ENCODE measurements at regions not wholly inside any gene's neighbourhood (a gene's known extent, or its start where the extent isn't known, plus 50 kb on each side); places are given as distances from the start of the nearest gene placed in this dataset.
"Not testable (repeated sequence)": the region's sequence is repeated elsewhere in the genome, so short reads cannot be mapped to it uniquely, and the experiment has no call there.

DNA sequence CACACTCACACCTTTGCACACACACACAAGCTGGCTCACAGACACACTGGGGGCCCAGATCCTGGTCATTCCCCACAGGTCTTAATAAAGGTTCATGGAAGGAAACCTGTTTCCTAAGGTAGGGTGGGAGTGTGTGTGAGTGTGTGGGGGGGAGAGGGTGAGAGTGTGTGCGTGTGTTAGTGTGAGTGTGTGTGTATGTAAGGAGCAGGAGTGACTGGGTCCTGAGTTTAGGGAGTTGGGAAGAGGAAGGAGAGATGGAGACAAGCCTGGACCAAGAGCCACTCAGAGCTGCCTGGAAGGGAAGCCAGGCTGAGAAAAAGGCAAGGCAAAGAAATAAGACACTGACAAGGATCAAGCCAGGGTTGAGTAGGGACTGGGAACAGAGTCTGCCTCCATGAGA is 129.2 kb downstream of the POTEM start:
- H3K4me1 ChIP-seq; in situ Hi-C loops (cut with MboI; ENCODE audit: low sequenced_read_pairs in 4 of 4); H3K27ac ChIP-seq; intact Hi-C loops (cut with DNase I; ENCODE audit: low total_unique reads); H3K9me3 ChIP-seq; H3K36me3 ChIP-seq; ATAC-seq; H3K4me3 ChIP-seq; DNase-seq; H3K27me3 ChIP-seq: not testable (repeated sequence)

GRCh38 chr14:19096876-19097275 is 129.6 kb downstream of the POTEM start:
- H3K9me3 ChIP-seq; ATAC-seq; H3K27me3 ChIP-seq; H3K4me1 ChIP-seq; intact Hi-C loops (cut with DNase I; ENCODE audit: low total_unique reads); H3K36me3 ChIP-seq; H3K4me3 ChIP-seq; in situ Hi-C loops (cut with MboI; ENCODE audit: low sequenced_read_pairs in 4 of 4); H3K27ac ChIP-seq: not testable (repeated sequence)
- peak in 1 of 2 donors; percentile 1 for DNase-seq

GRCh38 chr14:19097306-19097705 is 130.1 kb downstream of the POTEM start:
- H3K4me1 ChIP-seq; ATAC-seq; H3K27ac ChIP-seq; in situ Hi-C loops (cut with MboI; ENCODE audit: low sequenced_read_pairs in 4 of 4); H3K27me3 ChIP-seq; H3K4me3 ChIP-seq; H3K9me3 ChIP-seq; intact Hi-C loops (cut with DNase I; ENCODE audit: low total_unique reads); H3K36me3 ChIP-seq: not testable (repeated sequence)
- peak in 1 of 2 donors; percentile 1 for DNase-seq

GRCh38 chr14:19097750-19098149 is 130.5 kb downstream of the POTEM start:
- intact Hi-C loops (cut with DNase I; ENCODE audit: low total_unique reads); DNase-seq; H3K36me3 ChIP-seq; H3K4me1 ChIP-seq; H3K27ac ChIP-seq; H3K27me3 ChIP-seq; in situ Hi-C loops (cut with MboI; ENCODE audit: low sequenced_read_pairs in 4 of 4); H3K9me3 ChIP-seq; H3K4me3 ChIP-seq; ATAC-seq: not testable (repeated sequence)

- H3K4me3 ChIP-seq; ATAC-seq; H3K9me3 ChIP-seq; H3K4me1 ChIP-seq; intact Hi-C loops (cut with DNase I; ENCODE audit: low total_unique reads); H3K27ac ChIP-seq; H3K36me3 ChIP-seq; in situ Hi-C loops (cut with MboI; ENCODE audit: low sequenced_read_pairs in 4 of 4); DNase-seq; H3K27me3 ChIP-seq: not testable (repeated sequence)
These were observed 131.0 kb downstream of the POTEM start for GRCh38 chr14:19098230-19098629.

GRCh38 chr14:19098732-19099131 is 131.5 kb downstream of the POTEM start:
- DNase-seq: peak in 1 of 2 donors; percentile 1
- H3K4me3 ChIP-seq; ATAC-seq; H3K9me3 ChIP-seq; intact Hi-C loops (cut with DNase I; ENCODE audit: low total_unique reads); H3K4me1 ChIP-seq; H3K36me3 ChIP-seq; H3K27me3 ChIP-seq; H3K27ac ChIP-seq; in situ Hi-C loops (cut with MboI; ENCODE audit: low sequenced_read_pairs in 4 of 4): not testable (repeated sequence)

DNA sequence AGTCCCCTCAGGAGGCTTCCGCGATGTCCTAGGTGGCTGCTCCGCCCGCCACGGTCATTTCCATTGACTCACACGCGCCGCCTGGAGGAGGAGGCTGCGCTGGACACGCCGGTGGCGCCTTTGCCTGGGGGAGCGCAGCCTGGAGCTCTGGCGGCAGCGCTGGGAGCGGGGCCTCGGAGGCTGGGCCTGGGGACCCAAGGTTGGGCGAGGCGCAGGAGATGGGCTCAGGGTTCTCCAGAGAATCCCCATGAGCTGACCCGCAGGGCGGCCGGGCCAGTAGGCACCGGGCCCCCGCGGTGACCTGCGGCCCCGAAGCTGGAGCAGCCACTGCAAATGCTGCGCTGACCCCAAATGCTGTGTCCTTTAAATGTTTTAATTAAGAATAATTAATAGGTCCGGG is 132.1 kb downstream of the POTEM start:
- ATAC-seq; H3K9me3 ChIP-seq; intact Hi-C loops (cut with DNase I; ENCODE audit: low total_unique reads): not testable (repeated sequence)

DNA sequence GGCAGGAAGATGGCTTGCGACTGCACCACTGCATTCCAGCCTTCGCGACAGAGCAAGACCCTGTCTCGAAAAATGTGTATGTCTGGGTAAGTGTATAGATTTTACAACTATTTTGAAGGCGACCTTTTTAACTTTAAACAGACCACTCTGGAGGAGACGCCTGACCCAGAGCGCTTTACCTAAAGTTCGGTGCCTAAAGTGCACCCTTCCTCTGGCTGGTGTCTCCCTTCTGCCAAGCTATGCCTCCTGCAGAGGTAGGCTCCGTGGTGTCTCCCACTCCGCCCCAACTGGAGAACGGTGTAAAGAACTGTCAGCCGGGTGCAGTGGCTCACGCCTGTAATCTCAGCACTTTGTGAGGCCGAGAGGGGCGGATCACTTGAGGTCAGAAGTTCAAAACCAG is 132.7 kb downstream of the POTEM start:
- H3K27me3 ChIP-seq; H3K4me1 ChIP-seq; H3K4me3 ChIP-seq; H3K36me3 ChIP-seq; ATAC-seq; DNase-seq; H3K27ac ChIP-seq; H3K9me3 ChIP-seq; intact Hi-C loops (cut with DNase I; ENCODE audit: low total_unique reads); in situ Hi-C loops (cut with MboI; ENCODE audit: low sequenced_read_pairs in 4 of 4): not testable (repeated sequence)

More for the DNA sequence above, 132.1 kb downstream of the POTEM start:
- H3K4me3 ChIP-seq; H3K27ac ChIP-seq; H3K4me1 ChIP-seq; H3K36me3 ChIP-seq; DNase-seq; H3K27me3 ChIP-seq; in situ Hi-C loops (cut with MboI; ENCODE audit: low sequenced_read_pairs in 4 of 4): not testable (repeated sequence)

DNA sequence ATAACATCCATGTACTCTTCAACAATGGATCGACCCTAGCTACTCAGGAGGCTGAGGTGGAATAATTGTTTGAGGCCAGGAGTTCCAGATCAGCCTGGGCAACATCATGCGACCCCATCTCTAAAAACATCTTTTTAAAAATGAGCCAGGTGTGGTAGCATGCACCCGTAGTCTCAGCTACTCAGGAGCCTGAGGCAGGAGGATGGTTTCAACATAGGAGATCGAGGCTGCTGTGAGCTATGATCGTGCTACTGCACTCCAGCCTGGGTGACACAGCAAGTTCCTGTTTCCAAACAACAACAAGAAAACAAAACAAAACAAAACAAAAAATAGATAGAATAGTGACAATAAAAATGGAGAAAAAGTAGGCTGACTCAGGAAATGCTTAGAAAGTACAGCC is 138.3 kb downstream of the POTEM start:
- in situ Hi-C loops (cut with MboI; ENCODE audit: low sequenced_read_pairs in 4 of 4); intact Hi-C loops (cut with DNase I; ENCODE audit: low total_unique reads): not testable (repeated sequence)

GRCh38 chr14:19109887-19110286 is 142.7 kb downstream of the POTEM start:
- in situ Hi-C loops (cut with MboI; ENCODE audit: low sequenced_read_pairs in 4 of 4): not testable (repeated sequence)

More for the DNA sequence above, 138.3 kb downstream of the POTEM start:
- not testable (repeated sequence) for H3K9me3 ChIP-seq, ATAC-seq, H3K27ac ChIP-seq, H3K36me3 ChIP-seq, H3K4me3 ChIP-seq, DNase-seq, H3K27me3 ChIP-seq, H3K4me1 ChIP-seq

GRCh38 chr14:19120383-19120782 is 153.1 kb downstream of the POTEM start:
- H3K36me3 ChIP-seq; ATAC-seq; H3K9me3 ChIP-seq; H3K27me3 ChIP-seq; H3K4me3 ChIP-seq; in situ Hi-C loops (cut with MboI; ENCODE audit: low sequenced_read_pairs in 4 of 4); intact Hi-C loops (cut with DNase I; ENCODE audit: low total_unique reads); H3K4me1 ChIP-seq; H3K27ac ChIP-seq; DNase-seq: not testable (repeated sequence)

More at GRCh38 chr14:19109887-19110286, 142.7 kb downstream of the POTEM start:
- DNase-seq; intact Hi-C loops (cut with DNase I; ENCODE audit: low total_unique reads); H3K4me3 ChIP-seq; H3K9me3 ChIP-seq; H3K27me3 ChIP-seq; H3K27ac ChIP-seq; ATAC-seq; H3K4me1 ChIP-seq; H3K36me3 ChIP-seq: not testable (repeated sequence)

DNA sequence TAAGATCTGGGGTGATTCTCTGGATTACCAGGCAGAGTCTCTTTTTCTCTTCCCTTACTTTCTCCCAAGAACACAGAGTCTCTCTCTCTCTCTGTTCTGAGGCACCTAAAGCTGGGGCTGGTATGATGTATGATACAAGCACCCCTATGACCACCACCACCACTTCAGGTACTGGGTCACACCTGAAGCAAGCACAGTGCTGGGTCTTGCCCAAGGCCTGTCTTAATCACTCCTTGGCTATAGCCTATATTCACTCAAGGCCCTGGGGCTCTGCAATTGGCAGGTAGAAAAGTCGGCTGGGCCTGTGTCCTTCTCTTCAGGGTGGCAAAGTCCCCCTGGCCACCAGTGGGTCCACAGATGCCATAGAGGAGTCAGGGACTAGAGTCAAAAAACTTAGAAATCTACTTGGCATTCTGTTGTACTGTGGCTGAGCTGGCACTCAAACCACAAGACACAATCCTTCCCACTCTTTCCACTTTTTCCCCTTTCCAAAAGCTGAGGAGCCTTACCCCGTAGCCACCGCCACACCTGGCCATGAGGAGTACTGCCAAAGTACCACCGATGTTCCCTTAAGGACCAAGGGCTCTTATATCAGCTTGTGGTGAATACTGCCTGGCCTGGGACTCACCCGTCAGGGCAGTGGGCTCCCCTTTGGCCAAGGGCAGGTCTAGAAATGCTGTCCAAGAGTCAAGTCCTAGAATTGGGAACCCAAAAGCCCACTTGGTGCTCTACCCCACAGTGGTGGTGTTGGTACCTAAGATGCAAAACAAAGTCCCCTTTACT is 159.2 kb downstream of the POTEM start:
- H3K4me3 ChIP-seq; H3K27me3 ChIP-seq; intact Hi-C loops (cut with DNase I; ENCODE audit: low total_unique reads); ATAC-seq; H3K9me3 ChIP-seq; in situ Hi-C loops (cut with MboI; ENCODE audit: low sequenced_read_pairs in 4 of 4); H3K4me1 ChIP-seq; H3K27ac ChIP-seq; DNase-seq; H3K36me3 ChIP-seq: not testable (repeated sequence)

Data from gastrocnemius medialis (tissue), 4 donors.